NCI-H1930 (cell line): ENCODE measurements at regions not wholly inside any gene's neighbourhood (a gene's known extent, or its start where the extent isn't known, plus 50 kb on each side); places are given as distances from the start of the nearest gene placed in this dataset.

Experiments used
- DNase-seq, 2 experiments: peaks; one replicate each; lab custom pipeline; 2025; lab: John Stamatoyannopoulos, UW

DNA sequence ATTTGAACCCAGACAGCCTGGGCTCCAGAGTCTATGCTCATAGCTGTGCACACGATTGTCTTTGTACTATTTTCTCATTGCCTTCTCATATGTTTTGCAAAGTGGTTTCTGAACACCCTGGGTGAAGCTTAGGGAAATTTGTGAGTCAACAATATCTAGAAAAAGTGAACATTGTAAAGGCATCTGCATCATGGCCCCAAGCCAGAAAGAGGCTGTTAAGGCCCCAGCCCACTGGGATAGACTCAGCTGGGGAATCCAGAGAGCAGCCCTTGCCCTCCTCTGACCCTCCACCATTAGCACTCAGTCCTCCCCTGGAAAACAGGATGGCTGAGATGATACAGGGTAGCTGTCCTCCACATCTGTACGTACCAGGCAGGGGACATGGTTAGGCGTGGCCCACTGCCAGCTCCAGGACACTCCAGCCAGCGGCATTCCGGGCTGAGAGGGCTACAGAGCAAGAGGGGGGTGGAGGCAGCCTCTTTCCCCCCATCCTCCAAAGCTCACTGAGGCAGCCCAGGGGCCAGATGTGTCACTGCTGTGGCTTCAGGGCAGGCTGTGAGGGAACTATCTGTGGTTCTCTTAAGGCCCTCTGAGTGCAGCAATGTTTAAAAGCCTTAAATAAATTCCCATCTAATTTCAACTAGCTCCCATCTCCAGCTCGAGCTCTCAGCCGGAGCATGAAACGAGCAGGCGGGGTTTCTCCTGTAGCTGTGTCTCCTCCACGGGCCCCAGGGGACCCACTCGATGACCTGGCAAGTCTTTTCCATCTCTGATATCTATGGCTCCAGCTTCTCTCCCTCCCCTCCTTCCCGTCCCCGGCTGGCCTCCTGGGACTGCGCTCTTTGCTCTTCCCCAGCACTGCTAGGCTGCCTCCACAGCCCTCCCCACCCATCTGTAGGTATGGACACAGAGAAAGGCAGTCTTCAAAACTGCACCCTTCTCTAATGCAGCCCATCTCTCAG lies 209.4 kb upstream of the LRFN2 start:
- DNase-seq: no peak

DNA sequence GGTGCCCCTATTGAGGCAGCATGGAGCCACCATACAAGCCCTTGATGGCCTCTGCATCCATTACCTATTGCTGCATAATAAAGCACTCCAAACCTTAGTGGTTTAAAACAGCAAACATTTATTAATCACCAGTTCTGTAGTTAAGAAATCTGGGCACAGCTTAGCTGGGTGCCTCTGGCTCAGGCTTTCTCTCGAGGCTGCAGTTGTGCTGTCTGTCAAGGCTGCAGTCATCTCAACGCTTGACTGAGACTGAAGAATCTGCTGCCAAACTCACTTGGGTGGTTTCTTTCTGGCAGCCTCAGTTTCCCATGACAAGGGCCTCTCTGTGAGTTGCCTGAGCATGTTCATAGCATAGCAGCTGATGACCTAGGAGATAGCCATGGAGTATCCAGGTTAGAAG lies 207.4 kb upstream of the LRFN2 start:
- no peak for DNase-seq

DNA sequence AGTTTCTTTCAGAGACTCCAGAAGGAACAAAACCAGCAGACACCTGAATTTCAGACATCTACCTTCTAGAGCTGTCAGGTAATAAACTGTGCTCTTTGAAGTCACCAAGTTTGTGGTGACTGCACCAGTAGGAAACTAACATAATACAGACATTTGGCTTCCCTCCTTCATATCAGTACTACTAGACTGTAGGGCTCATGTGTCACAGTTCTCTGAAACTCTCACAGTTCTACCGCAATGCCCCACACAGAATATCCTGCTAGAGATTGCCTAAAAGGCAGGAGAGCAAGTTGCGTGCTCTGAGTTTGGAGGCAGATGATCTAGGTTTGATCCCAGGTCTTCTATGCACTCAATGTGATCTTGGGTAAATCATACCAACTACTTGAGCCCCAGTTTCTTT lies 205.0 kb upstream of the LRFN2 start:
- DNase-seq: no peak

DNA sequence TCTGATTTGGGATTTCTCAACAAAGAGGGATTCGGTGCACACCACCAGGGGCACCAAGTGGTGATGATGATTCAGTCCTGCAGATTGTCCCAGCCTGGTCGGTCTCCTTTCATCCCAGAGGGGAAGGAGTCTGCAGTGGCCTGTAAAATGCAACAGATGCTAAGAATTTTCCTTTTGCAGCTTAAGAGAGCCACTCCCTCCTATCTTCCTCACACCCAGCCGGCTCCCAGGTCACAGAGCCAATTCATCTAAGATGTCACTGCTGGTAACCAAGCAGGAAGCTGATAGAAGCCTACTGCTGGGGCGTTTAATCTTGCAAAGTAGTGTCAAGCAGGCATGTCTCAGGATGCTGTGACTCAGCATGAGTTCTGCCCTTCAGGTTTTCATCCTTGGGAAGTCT lies 203.8 kb upstream of the LRFN2 start:
- DNase-seq: no peak

DNA sequence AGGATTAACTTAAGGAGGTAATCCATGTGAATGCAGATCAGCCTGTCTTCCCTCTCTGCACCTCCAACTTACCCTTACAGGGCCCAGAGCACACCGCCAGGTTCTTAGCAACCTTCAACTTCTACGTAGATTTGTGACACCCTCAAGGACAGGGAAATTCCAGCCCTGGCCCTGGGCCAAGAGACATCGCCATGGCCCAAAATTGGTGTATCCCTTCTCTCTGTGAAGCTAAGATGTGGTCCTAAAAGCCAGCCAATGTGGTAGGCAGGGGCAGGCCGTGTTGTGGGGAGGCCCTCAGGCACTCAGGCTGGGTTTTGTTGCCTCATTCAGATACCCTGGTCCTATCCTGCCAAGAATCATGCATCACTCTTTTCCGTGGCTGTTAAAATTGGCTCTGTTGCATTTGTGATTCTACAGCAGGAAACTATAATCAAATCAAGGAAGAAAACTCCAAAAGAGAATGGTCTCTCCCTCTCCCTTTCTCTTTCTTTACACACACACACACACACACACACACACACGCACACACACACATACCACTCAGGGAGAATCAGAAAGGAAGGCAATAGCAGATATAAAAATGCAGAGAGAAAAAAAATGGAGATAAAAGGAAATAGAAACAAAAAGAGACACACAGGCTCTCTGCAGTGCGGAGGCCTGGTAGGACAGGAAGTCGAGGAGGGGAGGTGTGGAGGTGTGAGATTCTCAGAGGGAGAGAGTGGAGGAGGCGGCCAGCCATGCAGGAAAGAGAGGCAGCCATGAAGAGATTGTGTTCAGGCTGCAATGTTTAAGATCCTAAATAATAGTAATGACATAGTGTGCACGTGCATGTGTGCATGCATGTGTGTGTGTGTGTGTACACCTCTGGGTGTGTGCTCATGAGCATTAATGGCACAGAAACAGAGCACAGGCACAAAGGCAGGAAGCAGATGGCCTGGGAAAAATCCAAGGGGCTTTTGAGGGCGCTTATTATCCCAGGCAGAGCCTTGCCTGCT lies 201.8 kb upstream of the LRFN2 start:
- no peak for DNase-seq

DNA sequence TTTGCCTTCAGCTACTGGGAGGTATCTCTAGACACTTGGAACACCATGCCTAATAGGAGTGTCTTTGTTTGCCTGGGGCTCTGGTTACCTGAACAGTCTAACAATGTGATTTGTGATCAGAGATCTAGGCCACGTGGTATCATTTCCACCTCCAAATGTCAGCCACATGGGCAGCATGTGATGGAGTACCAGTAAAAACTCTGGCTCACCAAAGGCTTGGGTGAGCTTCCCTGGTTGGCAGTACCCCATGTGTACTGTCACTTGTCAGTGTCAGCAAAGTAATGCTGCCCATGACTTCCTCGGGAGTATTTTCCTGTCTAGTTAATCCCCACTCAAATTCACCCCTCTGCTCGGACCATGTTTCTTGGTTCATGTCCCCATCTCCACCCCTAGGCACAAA lies 195.2 kb upstream of the LRFN2 start:
- DNase-seq: no peak

DNA sequence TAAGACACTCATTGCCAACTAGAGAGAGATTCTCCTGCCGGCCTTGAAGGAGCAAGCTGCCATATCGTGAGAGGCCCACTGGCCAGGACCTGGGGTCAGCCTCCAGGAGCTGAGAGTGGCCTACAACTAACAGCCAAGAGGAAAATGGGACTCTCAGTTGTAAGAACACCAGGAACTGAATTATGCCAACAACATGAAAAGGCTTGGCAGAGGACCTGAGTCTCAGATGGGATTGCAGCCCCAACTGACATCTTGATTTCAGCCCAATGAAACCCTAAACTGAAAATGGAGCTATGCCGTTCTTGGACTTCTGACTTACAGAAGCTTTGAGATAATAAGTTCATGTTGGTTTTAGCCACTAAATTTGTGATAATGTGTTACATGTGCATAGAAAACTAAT lies 193.5 kb upstream of the LRFN2 start:
- DNase-seq: no peak

DNA sequence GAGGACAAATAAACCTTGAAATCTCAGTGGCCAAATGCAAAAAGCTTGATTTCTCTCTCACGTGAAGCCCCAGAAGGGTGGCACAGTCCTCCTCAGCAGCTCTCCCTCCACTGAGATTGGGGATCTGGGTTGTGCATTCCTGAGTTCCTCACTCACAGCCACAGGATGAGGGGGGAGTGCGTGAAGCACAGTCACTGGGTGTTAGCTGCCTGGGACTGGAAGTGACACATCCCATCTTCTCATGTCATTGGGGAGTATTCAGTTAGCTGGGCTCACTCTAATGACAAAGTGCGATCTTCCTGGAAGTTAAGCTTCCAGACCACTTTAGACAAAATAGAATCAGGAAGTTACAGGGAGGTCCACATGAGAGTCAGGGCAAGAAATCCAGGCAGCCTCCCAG lies 192.2 kb upstream of the LRFN2 start:
- no peak for DNase-seq

DNA sequence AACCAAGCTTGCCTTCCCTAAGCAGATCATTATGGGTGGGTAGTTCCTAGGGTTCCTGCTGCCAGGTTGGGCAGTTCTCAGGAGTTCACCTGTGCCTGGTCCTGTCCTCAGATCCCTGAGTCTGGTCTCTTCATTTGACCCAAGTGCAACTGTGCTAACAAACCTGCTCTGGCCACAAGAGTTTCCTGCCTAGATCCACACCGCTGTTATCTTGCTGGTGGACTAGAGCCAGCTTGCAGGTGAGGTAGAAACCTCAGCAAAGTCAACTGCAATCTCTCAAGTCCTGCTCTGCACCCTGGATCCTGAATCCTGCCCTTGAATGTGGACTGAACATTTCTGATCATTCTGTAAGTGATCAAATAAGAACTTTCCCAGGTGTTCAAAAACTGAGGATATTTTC lies 191.8 kb upstream of the LRFN2 start:
- no peak for DNase-seq

DNA sequence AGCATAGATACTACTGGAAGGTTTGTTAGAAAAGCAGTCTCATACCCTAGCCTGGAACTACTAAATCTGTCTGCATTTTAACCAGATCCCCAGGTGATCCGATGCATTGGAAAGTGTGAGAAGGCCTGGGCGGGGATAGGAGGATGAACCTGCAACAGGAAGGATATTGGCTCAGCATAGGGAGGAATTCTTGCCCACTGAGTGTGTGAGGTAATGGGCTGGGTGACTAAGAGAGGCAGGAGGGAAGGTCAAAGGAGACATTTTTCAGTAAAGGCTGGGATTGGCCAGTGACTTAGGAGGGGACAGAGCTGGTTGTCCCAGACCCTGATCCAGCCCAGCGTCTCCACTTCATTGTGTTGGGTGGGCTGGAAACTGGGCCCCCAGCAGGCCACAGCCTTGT lies 191.0 kb upstream of the LRFN2 start:
- no peak for DNase-seq

DNA sequence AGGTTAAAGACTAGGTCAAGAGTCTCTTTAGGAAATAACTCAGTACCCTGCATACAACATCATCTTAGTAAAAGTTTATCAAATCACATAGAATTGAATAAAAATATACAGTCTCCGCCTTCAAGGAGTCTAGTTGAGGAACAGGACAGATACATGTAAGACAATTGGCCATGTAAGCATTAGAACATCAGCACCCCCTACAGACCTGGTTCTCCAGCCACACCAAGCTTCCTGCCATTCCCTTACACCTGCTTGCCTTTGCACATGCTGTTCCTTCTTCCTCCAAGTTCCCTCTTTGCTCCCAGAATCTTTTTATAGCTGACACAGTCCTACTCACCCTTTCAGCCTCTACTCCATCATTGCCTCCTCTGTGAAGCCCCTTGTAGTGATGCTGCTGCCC lies 187.8 kb upstream of the LRFN2 start:
- DNase-seq: no peak

DNA sequence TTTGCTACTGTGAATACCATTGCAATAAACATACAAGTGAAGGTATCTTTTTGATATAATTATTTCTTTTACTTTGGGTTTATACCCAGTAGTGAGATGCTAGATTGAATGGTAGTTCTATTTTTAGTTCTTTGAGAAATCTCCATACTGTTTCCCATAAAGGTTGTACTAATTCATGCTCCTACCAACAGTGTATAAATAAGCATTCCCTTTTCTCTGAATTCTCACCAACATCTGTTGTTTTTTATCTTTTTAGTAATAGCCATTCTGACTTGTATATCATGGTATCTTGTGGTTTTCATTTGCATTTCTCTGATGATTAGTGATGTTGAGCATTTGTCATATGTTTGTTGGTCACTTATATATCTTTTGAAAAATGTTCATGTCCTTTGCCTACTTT lies 183.6 kb upstream of the LRFN2 start:
- DNase-seq: no peak

DNA sequence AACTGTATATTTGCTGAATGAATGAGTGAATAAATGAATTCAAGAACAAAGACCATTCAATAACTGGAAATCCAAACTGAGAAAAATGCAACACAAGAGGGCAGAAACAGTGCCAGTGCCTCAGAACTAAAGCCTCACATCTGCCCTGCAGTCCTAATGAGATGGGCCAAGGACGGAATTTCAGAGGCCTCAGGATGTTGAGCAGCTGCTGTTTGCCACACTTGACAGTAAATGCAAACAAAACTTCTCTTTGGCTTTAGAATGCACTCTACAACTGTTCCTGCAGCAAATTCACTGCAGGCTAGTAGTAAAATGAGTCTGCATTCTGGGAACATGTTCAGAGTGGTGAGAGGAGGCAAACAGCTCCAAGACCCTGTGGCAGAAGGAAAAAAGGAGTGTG lies 177.6 kb upstream of the LRFN2 start:
- no peak for DNase-seq

DNA sequence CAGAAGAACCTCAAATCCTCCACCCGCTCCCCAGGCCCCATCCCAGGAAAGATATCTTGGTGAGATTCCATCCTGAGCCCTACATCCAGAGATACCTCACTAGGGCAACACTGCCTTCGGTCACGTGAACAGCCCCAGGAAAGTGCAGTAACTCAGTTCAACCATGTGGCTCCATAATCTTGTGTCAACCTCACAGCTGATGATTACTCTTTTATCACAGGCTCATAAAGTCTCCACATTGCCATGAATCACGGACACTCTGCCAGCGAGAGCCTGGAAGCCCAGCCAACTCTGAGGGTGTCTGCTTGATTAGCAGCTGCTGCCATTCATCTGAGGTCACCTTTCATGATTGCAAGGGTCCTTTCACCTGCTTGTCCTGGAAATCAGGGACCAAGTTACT lies 175.8 kb upstream of the LRFN2 start:
- DNase-seq: no peak

DNA sequence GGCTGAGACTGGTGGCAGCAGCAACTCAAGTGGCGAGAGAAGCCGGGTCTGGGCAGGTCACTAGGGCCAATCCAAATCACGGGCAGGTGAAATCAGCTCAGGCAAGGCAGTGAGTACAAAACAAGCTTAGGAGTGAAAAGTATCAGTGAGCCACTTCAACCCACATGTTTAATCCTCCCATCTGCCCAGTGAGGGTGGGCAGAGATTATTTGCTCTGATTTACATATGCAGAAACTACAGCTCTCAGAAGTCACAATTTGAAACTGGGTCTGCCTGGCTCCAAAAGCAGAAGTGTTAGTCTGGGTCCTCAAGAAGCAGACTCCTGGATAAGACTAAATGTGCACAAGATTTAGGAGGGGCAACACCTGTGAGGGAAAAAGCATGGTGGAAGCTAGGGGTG lies 173.7 kb upstream of the LRFN2 start:
- DNase-seq: no peak

DNA sequence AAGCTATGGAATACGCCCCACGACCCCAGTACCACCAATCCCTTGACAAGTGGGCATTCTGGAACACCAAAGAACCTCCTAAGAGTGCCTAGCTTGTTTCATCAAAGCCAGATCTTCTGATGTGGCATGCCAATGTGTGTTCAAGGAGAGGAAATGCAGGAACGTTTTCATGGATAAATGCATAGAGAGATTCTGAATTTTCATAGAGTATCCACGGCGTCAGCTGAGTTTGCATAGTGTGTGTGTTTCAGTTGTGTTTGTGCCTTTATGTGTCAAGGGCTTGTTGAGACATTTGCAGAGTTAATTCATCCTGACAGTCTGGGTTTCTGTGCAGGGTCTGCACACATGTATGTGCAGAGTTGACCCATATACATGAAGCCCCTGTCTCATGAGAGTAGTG lies 172.7 kb upstream of the LRFN2 start:
- DNase-seq: no peak

DNA sequence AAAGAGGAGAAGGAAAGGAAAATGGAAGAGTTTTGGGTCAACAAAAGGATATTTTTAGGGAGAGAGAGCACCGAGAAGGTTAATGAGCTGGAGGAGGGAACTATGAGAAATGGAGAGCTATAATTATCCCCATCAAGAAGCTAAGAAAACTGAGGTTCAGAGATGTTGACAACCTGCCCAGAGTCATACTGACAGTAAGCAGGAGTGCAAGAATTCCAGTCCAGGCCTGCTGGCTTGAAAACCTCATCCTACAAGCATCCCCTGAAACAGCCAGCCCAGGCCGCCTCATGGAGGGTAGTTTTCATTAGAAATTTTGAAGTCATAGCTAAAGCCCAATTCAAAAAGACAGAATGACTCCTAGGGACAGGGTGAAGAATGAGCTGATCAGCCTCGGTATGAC lies 172.1 kb upstream of the LRFN2 start:
- DNase-seq: no peak

DNA sequence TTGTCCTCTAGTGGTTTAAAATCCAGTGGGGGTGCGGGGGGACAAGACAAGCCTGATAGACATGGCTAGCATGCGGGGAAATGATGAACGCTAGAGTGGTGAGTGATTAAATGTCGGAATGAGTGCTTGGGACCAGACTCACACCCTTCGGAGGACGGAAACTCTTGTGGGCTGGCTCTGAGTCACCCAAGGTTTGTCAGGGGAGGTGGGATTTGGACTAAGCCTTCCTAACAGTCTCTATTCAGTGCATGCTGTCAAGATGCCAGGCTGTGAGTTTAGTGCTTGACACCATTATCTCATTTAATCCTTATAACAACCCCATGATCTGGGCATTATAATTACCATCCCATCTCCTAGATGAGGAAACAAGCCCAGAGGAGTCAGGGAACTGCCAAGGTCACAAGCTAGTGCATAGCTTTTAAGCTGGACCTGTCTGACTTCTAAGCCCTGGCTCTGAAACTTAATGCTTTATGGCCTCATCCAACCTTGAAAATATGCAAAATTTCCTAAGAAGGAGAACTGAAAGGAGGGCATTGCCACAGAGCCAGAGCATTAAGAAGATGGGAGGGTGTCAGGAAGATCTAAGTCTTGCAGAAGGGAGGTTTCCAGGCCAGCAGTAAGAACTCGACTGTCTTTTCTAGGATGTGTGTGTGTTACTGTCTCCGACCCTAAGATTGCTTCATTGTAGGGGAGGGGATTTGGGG lies 168.7 kb upstream of the LRFN2 start:
- DNase-seq: no peak

DNA sequence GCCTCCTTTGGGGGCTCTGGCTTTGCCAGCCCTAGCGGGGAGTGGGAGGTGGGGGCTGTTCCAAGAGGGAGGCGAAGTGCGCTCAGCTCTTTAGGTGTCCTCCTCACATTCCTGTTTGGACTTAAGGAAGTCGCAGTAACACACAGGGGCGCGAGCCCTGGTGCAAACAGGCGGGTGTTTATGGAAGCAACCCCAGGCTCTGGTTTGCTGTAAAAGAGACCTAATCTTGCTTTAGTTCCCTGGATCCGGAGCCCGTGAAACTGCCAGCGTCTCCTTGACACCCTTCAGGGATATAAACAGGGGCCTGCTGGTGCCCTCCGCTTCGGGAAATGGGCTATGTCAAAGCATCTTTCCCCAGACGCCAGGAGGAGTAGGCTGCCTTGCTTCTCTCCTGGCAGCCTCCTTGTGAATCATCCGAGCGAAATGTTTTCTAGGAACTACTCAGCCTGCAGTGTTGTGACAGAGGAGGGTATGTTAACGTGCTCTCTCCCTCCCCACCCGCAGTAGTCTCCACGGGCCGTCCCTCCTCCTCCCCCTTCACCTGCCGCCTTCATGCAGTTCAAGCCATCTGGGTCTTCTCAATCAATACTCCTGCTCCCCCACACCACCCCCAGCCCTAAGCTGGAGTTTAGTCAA lies 168.0 kb upstream of the LRFN2 start:
- no peak for DNase-seq

DNA sequence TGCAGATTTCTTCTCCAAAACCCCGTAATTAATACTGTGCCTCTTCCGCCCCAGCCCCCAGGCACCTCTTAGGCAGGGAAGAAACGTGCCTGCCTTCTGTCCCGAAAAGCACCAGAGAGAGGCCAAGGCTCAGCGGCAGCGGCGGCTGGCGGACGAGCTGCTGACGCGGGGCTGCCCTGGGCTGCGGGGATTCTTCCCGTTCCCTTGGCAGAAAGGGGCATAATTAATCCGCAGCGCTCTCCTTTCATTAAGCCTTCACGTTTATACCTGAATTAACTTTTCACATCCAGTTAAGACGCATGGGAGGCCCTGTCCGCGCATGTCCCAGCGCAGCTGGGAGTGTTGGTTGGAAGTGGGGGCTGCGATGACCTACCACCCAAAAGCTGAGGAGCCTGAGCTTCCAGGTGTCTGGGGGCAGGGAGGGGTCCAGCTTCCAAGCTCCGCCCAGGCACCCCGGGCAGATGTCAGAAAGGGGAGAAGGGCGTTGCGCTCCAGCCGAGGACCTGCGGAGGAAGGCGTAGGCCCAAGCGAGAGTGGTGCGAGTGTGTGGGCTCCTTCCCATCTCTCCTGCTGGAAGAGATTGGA lies 167.4 kb upstream of the LRFN2 start:
- DNase-seq: no peak

DNA sequence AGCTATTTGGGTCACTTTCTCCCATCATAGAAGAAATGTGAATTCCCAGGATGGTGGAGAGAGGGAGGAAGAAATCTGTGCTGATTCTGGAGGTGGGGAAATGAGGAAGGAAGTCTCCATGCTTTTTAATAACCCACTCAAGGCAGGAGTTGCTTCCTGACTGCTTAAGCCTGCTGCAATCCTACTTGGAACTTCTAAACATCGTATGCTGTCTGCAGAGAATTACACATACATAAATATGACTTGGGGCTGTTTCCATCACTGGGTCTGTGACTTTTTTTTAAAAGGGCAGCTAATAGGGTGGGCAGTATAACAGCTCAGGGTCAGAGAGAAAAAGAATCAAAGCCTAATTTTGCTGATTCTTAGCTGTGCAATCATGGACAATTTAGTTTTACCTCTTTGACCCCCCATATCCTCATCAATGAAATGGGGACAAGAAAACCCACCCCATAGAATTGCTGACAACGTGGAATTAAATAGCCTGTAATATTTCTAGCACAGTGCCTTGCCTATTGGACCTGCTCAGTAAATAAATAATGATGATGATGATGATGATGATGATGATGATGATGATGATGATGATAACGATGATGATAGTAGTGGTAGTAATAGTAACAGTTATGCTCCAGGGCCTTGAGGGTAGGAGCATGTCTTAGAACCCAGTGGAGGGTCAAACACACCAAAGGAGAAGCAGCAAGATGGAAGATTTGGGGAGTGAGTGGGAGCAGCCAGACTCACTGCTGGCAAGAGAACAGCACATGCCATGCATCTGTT lies 166.7 kb upstream of the LRFN2 start:
- DNase-seq: no peak
